Erythroblast (primary cell): ENCODE measurements at regions not wholly inside any gene's neighbourhood (a gene's known extent, or its start where the extent isn't known, plus 50 kb on each side); places are given as distances from the start of the nearest gene placed in this dataset.

Experiments
- GATA1 ChIP-seq: IDR thresholded peaks from 2 replicates; pipeline ENCODE4 v1.6.1; 2011; ENCODE audit warnings: low read depth, mild to moderate bottlenecking, control low read depth, low read length, moderate library complexity
- POLR2A ChIP-seq: IDR thresholded peaks from 2 replicates; pipeline ENCODE4 v1.6.1; 2011; ENCODE audit warnings: mild to moderate bottlenecking, low read length

- TF ChIP-seq GATA1 (no peak), POLR2A (no peak)
These were observed 625.0 kb downstream of the TMEM182 start for GRCh38 chr2:103386872-103387271.
